ENCODE measurements at regions not wholly inside any gene's neighbourhood (a gene's known extent, or its start where the extent isn't known, plus 50 kb on each side); places are given as distances from the start of the nearest gene placed in this dataset.
"Not testable (repeated sequence)": the region's sequence is repeated elsewhere in the genome, so short reads cannot be mapped to it uniquely, and the experiment has no call there.

DNA sequence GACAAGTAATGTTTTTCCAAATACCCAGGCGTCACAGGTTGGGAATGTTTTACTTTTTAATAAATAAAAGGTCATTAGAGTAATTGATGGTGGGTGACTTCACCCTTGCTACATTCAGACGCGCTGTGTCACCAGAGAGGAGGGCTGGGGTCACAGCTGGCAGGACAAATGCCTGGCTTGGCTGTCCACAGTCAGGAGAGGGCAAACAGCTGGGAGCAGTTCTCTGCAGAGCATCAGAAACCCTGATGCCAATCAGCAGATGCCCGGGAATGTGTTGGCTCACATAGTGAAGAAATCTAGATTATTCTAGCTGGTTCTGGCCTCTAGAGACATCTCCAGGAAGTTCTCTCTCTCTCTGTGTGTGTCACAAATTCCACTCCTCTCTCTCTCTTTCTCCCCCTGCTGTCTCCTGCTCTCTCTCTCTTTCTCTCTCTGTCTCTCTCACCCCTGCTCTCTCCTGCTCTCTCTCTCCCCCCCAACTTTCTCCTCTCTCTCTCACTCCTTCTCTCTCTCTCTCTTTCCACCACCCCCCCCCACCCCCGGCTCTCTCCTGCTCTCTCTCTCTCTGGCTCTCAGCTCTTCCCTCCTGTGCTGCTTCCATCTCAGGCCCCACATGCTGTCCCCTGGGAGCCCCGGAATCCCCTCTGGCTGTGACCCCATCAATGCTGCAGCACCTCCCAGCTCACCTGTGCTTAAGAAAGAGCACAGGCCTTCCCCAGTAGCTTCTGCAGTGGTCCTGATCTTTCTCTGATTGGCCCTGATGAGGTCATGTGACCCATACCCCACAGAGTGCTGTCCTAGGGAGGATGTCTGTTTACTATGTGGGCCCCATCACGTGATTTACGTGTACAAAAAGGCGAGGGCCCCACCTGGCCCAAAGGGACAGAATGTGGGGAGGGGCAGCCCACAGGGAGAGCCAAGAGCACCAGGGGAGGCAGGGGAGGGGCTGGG is 331.5 kb downstream of the ADGRD1 start:
- DNase-seq (ENCODE audit: low spot score): peak; percentile 6
- not testable (repeated sequence) for ATAC-seq

DNA sequence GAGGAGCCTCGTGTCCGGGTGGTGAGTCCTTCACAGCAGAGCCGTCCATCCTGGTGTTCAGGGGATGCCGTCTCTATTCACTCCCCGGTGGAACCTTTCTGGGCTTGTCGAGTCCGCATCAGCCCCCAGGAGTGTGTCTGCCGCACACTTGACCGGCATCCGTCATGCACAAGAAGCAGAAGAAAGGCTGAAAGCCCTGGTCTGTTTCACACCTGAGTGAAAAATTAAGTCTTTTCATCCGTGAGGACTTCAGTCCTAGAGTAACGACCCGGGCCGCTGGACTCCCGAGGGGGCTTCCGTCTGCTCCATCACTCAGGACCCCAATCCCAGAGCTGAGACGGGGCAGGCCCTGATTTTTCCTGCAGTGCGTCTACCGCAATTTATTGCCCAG is 332.2 kb downstream of the ADGRD1 start:
- not testable (repeated sequence) for ATAC-seq
- DNase-seq (ENCODE audit: low spot score): peak; percentile 18

DNA sequence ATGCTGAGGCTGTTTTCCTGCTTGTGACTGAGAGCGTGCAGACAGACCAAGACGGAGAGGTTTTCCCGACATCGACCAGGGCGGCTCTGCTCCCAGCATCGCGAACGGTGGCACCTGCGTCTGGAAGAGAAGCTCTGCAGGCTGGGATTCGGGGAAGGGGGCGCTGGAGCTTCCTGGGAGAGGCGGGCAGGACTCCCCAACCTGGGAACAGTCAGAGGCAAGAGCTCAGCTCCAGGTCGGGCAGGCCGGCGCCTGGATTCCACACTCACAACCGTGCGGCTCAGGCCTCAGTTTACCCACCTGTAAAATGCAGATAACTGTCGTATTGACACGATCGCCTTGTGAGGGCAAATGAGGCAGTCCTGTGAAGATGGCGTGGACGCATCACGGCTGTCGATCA is 332.6 kb downstream of the ADGRD1 start:
- ATAC-seq: not testable (repeated sequence)
- peak; percentile 22 for DNase-seq (ENCODE audit: low spot score)

DNA sequence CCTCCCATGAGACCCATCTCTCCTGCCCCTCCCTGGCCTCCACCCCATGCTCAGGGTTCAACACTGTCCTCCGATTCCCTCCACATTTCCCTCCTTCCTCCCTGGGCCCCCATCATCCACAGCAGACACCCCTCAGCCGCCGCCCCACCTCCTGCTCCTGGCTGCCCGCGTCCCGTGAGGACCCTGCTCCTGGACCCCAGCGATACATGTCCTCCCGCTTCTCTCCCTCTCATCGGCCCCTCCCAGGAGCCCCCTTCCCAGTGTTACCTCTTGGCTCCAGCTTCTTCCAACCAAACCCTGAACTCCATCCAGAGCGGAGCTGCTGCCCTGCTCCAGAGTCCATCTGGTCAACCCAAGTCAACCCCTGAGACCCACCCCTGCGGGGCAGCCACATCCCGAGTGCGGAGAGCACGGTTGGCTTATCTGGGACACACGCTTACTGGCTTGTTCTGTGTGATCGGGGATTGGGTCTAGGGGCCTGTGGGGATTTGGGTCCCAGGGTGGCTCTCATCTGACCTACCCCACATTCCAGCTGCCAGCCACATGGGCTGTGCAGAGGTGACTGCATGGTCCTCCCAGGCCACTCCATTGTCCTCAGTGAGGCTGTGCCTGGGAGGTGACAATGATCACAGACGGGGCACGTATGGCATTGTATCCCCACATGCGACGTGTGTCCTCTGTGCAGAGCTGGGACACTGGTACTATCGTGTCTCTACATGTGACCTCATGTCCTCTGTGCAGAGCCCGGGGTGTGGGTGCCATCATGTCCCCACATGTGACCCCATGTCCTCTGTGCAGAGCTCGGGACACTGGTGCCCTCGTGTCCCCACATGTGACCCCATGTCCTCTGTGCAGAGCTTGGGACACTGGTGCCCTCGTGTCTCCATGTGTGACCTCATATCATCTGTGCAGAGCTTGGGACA is 333.6 kb downstream of the ADGRD1 start:
- ATAC-seq (no peak), DNase-seq (ENCODE audit: low spot score) (peak; percentile 24)

DNA sequence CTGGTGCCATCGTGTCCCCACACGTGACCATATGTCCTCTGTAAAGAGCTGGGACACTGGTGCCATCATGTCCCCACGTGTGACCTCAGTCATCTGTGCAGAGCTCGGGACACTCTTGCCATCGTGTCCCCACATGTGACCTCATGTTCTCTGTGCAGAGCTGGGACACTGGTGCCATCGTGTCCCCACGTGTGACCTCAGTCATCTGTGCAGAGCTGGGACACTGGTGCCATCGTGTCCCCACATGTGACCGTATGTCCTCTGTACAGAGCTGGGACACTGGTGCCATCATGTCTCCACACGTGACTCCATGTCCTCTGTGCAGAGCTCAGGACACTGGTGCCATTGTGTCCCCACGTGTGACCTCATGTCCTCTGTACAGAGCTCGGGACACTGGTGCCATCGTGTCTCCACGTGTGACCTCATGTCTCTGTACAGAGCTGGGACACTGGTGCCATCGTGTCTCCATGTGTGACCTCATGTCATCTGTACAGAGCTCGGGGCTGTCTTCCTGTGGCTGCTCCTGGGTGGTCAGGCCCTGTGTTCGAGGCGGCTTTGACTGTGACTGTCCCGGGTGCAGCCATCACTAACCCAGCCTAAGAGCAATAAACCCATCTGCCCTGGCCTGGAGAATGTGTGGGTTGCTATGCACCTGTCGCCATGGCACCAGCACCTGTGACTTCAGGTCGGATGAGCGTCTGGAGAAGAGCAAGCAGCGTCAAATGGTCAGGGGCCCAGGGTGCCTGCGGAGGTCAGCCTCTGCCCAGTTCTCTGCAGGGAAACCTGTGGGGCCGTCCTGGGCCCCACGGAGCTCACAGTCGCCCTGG is 334.4 kb downstream of the ADGRD1 start:
- ATAC-seq (no peak), DNase-seq (ENCODE audit: low spot score) (peak; percentile 23)

DNA sequence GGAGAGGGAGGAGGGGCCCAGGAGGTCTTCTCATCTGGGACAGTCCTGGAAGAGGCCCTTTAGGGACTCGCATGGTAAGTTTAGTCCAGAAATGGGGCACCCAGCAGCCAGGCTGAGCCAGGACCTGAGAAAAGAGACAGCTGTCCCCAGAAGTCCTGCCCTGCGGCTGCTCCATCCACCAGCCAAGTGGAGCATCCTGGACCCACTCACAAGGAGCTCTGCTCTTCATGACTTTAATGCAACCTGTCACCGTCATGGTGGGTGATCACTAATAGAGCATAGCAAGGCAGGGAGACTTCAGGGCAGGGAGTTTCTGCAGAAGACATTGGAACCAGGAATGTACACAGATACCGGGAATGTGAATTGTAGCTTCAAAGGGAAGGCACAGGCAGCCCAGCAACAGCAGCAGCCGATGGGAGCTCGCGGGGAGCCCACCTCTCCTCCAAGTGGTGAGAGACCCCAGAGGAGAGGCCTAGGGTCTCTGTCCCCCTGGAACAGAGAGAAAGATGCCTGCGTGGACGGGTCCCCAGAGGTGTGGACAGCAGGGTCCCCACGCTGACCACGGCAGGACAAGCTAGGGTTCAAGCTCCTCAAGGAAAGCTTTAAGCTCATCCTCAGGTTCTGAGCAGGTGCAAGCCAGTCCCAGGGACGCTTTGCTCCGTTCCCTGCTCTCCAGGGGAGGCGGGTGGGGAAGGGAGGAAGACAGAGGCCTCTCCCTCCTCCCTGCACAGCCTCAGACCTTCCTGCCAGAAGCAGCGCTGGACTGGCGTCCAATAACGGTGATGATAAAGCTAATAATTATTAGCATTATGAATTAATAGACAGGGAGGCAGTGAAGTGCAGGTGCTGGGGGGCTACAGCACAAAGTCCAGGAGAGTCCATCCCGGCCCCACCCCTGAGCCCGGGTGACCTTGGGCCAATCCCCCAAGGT is 335.3 kb downstream of the ADGRD1 start:
- peak; percentile 21 for DNase-seq (ENCODE audit: low spot score)
- not testable (repeated sequence) for ATAC-seq

DNA sequence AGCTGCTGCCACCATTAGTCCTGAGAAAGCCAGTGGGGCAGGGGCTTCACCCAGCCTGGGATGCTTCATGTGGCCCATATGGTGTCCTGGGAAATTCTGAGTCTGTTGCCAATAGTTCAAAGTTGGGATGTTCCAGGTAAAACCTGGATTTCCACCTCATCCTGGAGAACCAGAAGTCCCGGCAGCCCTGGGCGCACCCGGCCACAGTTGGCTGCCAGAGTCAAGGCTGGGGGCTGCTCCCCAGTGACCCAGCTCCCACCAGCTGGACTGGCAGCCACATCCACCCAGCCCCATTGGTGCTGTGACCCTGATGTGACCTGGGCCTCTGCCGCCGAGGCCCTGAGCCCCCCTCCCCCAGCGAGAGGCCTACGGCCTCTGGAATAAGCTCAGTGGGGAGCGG is 336.1 kb downstream of the ADGRD1 start:
- not testable (repeated sequence) for ATAC-seq
- peak; percentile 21 for DNase-seq (ENCODE audit: low spot score)

DNA sequence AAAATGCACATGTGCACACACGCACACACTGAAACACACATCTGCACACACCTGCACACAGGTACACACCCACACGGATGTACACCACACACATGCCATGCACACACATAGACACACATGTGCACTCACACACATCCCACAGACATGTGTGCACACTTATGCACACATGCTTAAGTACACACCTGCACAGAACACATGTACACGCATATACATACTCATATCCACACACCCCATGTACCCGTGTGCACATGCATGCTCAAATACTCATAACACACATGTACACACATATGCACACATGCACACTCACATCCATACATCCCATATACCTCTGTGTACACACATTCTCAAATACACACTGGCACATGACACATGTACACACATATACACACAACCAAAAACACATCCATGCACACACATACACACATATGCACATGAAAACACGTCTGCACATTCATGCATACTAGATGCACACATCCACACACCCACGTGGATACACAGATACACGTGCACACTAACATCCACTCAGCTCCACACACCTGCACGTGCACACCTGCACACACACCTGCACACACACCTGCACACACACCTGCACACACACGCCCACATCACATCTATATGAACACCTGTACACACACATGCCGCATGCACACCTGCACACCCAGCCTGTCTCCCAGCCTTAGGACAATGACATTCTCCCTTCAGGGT is 336.7 kb downstream of the ADGRD1 start:
- no peak for ATAC-seq
- DNase-seq (ENCODE audit: low spot score): peak; percentile 21

DNA sequence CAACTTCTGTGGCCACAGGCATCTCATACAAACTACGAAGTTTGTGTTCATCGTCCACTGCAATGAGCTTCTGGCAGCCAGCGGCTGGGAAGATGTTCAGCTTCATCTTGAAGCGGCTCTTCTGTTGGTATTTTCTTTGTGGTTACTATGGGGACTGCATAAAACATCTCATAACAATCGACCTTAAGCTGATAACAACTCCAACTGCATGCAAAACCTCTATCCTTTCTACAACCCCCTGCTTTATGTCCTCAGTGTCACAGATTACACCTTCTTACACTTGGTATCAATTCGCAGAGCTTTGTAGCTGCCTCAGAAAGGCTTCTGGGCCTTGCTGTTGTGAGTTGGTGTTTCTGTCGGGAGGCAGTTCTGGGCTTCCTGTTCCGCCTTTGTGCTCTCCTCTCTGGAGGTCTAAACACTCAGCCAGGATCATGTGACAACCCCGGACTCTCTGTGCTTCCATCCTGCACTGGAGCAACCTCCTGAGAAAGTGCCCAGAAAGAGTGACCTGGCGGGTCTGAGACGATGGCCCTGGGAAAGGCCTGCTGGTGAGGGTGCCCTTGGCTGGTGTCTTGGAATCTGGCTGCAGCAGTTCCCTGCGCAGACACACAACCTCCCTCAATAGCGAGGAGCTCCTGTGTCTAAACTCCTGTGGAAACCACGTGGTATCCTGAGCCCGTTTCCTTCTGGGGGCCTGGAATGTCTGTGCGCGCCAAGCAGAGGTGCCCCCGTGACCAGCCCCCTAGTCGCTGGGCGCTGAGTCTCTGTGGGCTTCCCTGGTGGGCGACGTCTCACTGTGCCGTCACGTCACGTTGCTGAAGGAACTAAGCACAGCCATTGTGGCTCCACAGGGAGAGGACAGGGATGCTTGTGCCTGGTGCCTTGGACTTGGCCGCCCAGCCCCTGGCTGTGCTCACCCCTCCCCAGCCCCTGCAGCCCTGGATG is 339.6 kb downstream of the ADGRD1 start:
- DNase-seq (ENCODE audit: low spot score): peak; percentile 35
- ATAC-seq: not testable (repeated sequence)

GRCh38 chr12:131294716-131295115 is 341.0 kb downstream of the ADGRD1 start:
- peak; percentile 31 for DNase-seq (ENCODE audit: low spot score)
- not testable (repeated sequence) for ATAC-seq

- not testable (repeated sequence) for ATAC-seq
These were observed 341.4 kb downstream of the ADGRD1 start for GRCh38 chr12:131295117-131295516.

GRCh38 chr12:131295559-131295958 is 341.9 kb downstream of the ADGRD1 start:
- not testable (repeated sequence) for ATAC-seq
- peak; percentile 42 for DNase-seq (ENCODE audit: low spot score)

More at GRCh38 chr12:131295117-131295516, 341.4 kb downstream of the ADGRD1 start:
- peak; percentile 29 for DNase-seq (ENCODE audit: low spot score)

DNA sequence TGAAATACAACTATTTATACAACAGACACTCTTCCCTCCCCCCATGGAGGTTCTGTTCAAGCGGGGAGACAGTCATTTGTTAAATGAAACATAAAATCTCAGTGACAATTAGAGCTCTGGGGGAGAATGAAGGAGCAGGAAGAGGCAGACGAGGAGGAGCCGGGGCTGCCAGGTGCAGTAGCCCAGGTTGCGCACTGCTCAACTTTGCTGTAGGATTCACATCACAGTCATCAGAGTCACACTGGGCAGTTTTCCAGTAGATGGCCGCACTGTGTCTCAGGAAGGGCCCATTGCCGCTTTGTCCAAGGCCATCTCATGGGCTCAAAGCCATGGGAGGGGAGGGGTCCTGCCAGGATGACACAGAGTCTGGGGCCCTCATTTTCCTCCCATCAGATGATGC is 342.4 kb downstream of the ADGRD1 start:
- ATAC-seq: peak; percentile 10
- peak; percentile 44 for DNase-seq (ENCODE audit: low spot score)

GRCh38 chr12:131296651-131297050 is 342.9 kb downstream of the ADGRD1 start:
- ATAC-seq: peak; percentile 27
- peak; percentile 44 for DNase-seq (ENCODE audit: low spot score)

DNA sequence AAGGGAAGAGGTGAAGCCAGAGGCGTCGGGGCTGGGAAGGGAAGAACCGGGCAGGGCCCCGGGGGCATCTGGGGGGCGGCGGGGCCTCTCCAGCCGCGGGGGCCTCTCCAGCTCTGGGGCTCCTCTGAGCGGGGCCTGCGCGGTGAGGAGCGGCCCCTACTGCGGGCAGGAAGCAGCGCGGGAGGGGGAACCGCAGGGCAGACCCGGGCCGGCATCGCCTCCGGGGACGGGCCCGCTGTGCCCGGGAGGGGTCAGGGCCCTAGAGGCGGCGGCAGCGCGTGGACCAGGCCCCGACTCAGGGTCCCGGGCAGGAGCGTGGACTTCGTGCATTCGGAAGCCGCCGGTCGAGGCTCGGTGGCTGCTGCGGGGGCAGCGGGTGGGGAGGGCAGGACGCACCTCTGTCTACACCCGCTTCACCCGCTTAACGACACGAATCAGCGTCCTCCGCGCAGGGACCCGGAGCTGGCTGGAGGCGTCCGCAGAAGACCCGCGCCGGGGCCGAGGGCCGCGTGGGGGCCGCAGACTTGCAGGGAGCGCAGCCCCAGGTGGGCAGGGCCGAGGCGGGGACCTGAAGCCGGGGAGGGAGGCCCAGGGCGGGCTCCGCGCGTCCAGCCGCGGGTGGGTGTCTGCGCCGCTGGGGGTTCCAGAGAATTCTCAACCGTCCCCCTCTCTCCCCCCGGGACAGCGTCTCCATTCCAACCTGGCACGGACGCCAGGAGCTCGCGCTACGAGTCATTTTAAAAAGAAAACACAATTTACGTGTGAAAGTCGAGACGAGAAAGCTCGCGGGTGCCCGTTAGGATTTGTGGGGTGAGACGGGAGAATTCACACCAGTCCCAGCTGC is 345.0 kb downstream of the ADGRD1 start:
- ATAC-seq; DNase-seq (ENCODE audit: low spot score): not testable (repeated sequence)

- not testable (repeated sequence) for DNase-seq (ENCODE audit: low spot score)
- ATAC-seq: peak; percentile 20
These were observed 345.6 kb downstream of the ADGRD1 start for GRCh38 chr12:131299370-131299701.

DNA sequence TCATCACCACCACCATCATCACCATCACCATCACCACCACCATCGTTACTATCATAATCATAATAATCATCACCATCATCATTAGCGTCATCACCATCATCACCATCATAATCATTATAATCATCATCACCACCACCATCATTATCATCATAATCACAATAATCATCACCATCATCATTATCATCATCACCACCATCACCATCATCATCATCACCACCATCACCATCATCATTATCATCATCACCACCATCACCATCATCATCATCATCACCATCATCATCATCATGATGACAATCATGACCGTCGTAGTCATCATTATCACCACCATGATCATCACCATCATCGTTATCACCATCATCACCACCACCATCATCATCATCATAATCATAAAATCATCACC is 349.9 kb downstream of the ADGRD1 start:
- not testable (repeated sequence) for ATAC-seq; DNase-seq (ENCODE audit: low spot score)
